OCI-LY3 (cell line): ENCODE measurements at regions not wholly inside any gene's neighbourhood (a gene's known extent, or its start where the extent isn't known, plus 50 kb on each side); places are given as distances from the start of the nearest gene placed in this dataset.

Experiments used
- H2AFZ ChIP-seq: fragments of 200-600, 300-600 bp; shearing (Covaris generic); 2 replicates; pipeline ENCODE4 v1.6.0; 2014; ENCODE audit warnings: antibody characterized with exemption, low read depth, low read length
- H3K27ac ChIP-seq: fragments of 200-600, 300-600 bp; sonication (generic); 2 replicates; pipeline ENCODE4 v1.5.1; 2014; ENCODE audit warnings: mild to moderate bottlenecking, low read length, moderate library complexity, mixed read lengths
- H3K27me3 ChIP-seq: fragments of 200-600, 300-600 bp; sonication (generic); 2 replicates; pipeline ENCODE4 v1.6.1; 2014; ENCODE audit warnings: low read depth, low read length, mixed read lengths
- H3K36me3 ChIP-seq: fragments of 200-600, 300-600 bp; sonication (generic); replicated peaks from 2 replicates; pipeline ENCODE3; 2014; ENCODE audit warnings: low read depth, low read length, mixed read lengths
- H3K4me1 ChIP-seq: fragments of 300-600, 200-600 bp; sonication (generic); 2 replicates; pipeline ENCODE4 v1.6.1; 2014; ENCODE audit warnings: low read length, mixed read lengths
- H3K4me2 ChIP-seq: fragments of 200-600, 300-600 bp; sonication (generic); 2 replicates; pipeline ENCODE4 v1.6.1; 2014; ENCODE audit warnings: low read length, mixed read lengths
- H3K4me3 ChIP-seq: fragments of 300-600, 200-600 bp; sonication (generic); 2 replicates; pipeline ENCODE4 v1.5.1; 2014; ENCODE audit warnings: antibody characterized with exemption, mild to moderate bottlenecking, low read length, moderate library complexity
- H3K79me2 ChIP-seq: fragments of 300-600, 200-600 bp; shearing (Covaris generic); 2 replicates; pipeline ENCODE4 v1.6.1; 2014; ENCODE audit warnings: mild to moderate bottlenecking, low read length, mixed read lengths
- H3K9ac ChIP-seq: fragments of 300-600, 200-600 bp; shearing (Covaris generic); 2 replicates; pipeline ENCODE4 v1.6.0; 2014; ENCODE audit warnings: mild to moderate bottlenecking, low read length, moderate library complexity
- H3K9me3 ChIP-seq: fragments of 200-600, 300-600 bp; shearing (Covaris generic); 2 replicates; pipeline ENCODE4 v1.6.1; 2014; ENCODE audit warnings: low read length, mixed read lengths; ENCODE audit not compliant: insufficient read depth
- H4K20me1 ChIP-seq: fragments of 200-600, 300-600 bp; sonication (generic); 2 replicates; pipeline ENCODE4 v1.6.1; 2016; ENCODE audit warnings: low read length, mixed read lengths; ENCODE audit not compliant: insufficient read depth
- CTCF ChIP-seq: fragments of 200-600, 300-600 bp; sonication (generic); IDR thresholded peaks from 2 replicates; pipeline ENCODE4 v1.5.1; 2014; ENCODE audit warnings: antibody characterized with exemption, low read length, low read depth
- EZH2phosphoT487 ChIP-seq: fragments of 200-600 bp; shearing (Covaris generic); IDR thresholded peaks from 2 replicates; pipeline ENCODE4 v1.6.1; 2018; ENCODE audit warnings: antibody characterized with exemption, mixed run types, low read depth

DNA sequence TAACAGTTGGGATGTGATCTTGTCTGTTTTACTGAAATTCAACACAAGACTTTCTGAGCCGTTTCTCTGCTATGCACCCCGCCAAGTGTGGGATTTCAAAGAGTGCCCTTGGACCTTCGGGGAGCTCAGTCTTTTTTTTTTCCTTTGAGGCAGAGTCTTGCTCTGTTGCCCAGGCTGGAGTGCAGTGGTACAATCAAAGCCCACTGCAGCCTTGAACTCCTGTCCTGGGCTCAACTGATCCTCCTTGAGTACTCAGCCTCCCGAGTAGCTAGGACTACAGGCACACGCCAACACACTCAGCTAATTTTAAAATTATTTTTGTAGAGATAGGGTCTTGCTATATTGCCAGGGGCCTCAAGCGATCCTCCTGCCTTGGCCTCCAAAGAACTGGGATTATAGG, 162.9 kb downstream of the BAMBI start:
- H3K9me3 ChIP-seq, result no peaks in the 10 kb centered on the region
- H2AFZ ChIP-seq, result no peak overlapping the region
- H3K9ac ChIP-seq, result no peak overlapping the region
- no peak overlapping the region for H3K4me2 ChIP-seq
- no peaks in the 10 kb centered on the region for H3K36me3 ChIP-seq
- no peaks in the 10 kb centered on the region for H3K4me1 ChIP-seq
- no peaks in the 10 kb centered on the region for H3K79me2 ChIP-seq
- no peak overlapping the region for H3K4me3 ChIP-seq
- H4K20me1 ChIP-seq, result no peaks in the 10 kb centered on the region
- TF ChIP-seq EZH2phosphoT487 (no peak), CTCF (no peak)
- H3K27me3 ChIP-seq, result 0 out of 2 replicates have a peak, but pooled peaks cover 3% of the 10 kb centered on the region
- H3K27ac ChIP-seq, result no peak overlapping the region

- no peaks in the 10 kb centered on the region for H3K4me1 ChIP-seq
- H3K79me2 ChIP-seq, result no peaks in the 10 kb centered on the region
- H3K4me2 ChIP-seq, result no peak overlapping the region
- H3K27me3 ChIP-seq, result 0 out of 2 replicates have a peak, but pooled peaks cover 3% of the 10 kb centered on the region
- no peak overlapping the region for H3K27ac ChIP-seq
- H3K9me3 ChIP-seq, result no peaks in the 10 kb centered on the region
- H3K36me3 ChIP-seq, result no peaks in the 10 kb centered on the region
- H3K9ac ChIP-seq, result no peak overlapping the region
- H3K4me3 ChIP-seq, result no peak overlapping the region
- H2AFZ ChIP-seq, result no peak overlapping the region
- H4K20me1 ChIP-seq, result no peaks in the 10 kb centered on the region
- TF ChIP-seq EZH2phosphoT487 (no peak), CTCF (no peak)
Measured at GRCh38 chr10:28840971-28841370, 163.7 kb downstream of the BAMBI start.

DNA sequence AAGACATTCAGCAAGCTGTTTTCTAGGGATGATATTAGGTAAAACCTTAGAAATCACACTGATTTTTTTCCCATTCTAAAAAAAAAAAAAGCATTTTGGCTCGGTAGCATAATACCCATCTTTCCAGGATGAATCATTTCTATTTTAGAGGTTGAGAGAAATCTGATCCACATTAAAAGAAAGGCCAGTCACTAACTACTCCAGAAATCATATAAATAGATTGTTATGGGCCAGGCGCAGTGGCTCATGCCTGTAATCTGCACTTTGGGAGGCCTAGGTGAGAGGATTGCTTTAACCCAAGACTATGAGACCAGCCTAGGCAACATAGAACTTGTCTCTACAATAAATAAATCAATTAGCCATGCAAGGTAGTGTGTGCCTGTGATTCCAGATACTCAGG, 164.3 kb downstream of the BAMBI start:
- H3K27me3 ChIP-seq, result 0 out of 2 replicates have a peak, but pooled peaks cover 3% of the 10 kb centered on the region
- H2AFZ ChIP-seq, result no peak overlapping the region
- no peak overlapping the region for H3K4me2 ChIP-seq
- no peak overlapping the region for H3K27ac ChIP-seq
- no peaks in the 10 kb centered on the region for H3K79me2 ChIP-seq
- no peak overlapping the region for H3K9ac ChIP-seq
- no peaks in the 10 kb centered on the region for H3K4me1 ChIP-seq
- H3K9me3 ChIP-seq, result no peaks in the 10 kb centered on the region
- no peaks in the 10 kb centered on the region for H4K20me1 ChIP-seq
- no peak overlapping the region for H3K4me3 ChIP-seq
- no peak for TF ChIP-seq EZH2phosphoT487
- H3K36me3 ChIP-seq, result no peaks in the 10 kb centered on the region

GRCh38 chr10:28842321-28842720, 165.0 kb downstream of the BAMBI start:
- Histone ChIP-seq H3K4me2 (no peak overlapping the region), H3K27ac (no peak overlapping the region), H3K27me3 (0 out of 2 replicates have a peak, but pooled peaks cover 3% of the 10 kb centered on the region), H3K4me3 (no peak overlapping the region), H3K4me1 (no peaks in the 10 kb centered on the region), H4K20me1 (no peaks in the 10 kb centered on the region), H3K36me3 (no peaks in the 10 kb centered on the region), H3K9me3 (no peaks in the 10 kb centered on the region), H3K79me2 (no peaks in the 10 kb centered on the region), H3K9ac (no peak overlapping the region), H2AFZ (no peak overlapping the region)
- no peak for TF ChIP-seq CTCF
- no peak for TF ChIP-seq EZH2phosphoT487
